22Rv1 (cell line): ENCODE measurements at regions not wholly inside any gene's neighbourhood (a gene's known extent, or its start where the extent isn't known, plus 50 kb on each side); places are given as distances from the start of the nearest gene placed in this dataset.

ENCODE experiments used
- H3K27ac ChIP-seq: fragments of 450-650 bp; 2 replicates; pipeline ENCODE4 v1.5.1; 2017
- CTCF ChIP-seq: fragments of 450-650 bp; IDR thresholded peaks from 2 replicates; pipeline ENCODE4 v1.5.1; 2017; ENCODE audit warnings: mild to moderate bottlenecking
- ZFX ChIP-seq: fragments of 450-650 bp; IDR thresholded peaks from 2 replicates; pipeline ENCODE4 v1.6.1; 2017; ENCODE audit warnings: antibody characterized with exemption, borderline replicate concordance

DNA sequence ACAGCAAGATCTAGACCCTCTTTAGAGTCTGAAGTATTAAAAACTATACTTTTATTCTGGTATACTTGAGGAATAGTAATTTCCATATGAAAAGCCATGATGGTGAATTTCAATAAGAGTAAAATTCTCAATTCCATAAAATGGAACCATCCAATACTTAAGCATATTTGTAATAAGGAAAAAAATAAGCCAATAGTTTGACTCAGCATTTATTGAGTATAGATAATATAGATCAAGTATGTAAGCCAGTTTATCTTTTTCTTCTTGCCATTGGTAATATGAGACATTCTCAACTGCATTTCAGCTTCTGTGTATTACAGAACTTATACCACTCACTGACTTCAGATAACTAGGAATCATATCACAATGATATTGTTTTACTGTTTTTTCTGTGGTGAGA lies 361.0 kb downstream of the SLCO4C1 start:
- H3K27ac ChIP-seq, result no peak overlapping the region
- no peak for TF ChIP-seq ZFX
- TF ChIP-seq CTCF, result no peak

GRCh38 chr5:101932599-101932998 lies 363.5 kb downstream of the SLCO4C1 start:
- no peak for TF ChIP-seq CTCF
- no peak for TF ChIP-seq ZFX

GRCh38 chr5:101929628-101930027 lies 366.5 kb downstream of the SLCO4C1 start:
- no peak overlapping the region for H3K27ac ChIP-seq
- TF ChIP-seq CTCF (no peak), ZFX (no peak)

More at GRCh38 chr5:101932599-101932998, 363.5 kb downstream of the SLCO4C1 start:
- H3K27ac ChIP-seq, result no peak overlapping the region

GRCh38 chr5:101917166-101917565 lies 378.9 kb downstream of the SLCO4C1 start:
- TF ChIP-seq CTCF (no peak), ZFX (no peak)
- no peak overlapping the region for H3K27ac ChIP-seq

DNA sequence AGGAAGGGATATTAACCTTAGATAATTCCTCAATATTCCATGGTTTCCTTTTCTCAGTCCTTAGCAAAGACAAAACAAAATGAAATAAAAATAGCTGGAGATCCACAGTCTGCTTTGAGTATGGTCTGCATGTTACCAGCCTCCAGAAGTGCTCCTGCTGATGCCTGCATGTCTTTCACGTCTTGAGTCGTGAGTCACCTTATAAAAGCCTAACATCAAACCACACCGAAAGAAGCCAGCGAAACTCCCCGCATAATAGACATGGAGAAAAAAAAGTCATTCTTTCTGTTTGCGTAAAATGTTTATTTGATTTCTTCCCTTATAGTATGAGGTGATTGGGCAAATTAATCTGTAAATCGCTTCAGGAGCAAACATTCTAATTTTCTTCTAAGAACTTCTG lies 380.5 kb downstream of the SLCO4C1 start:
- TF ChIP-seq CTCF (no peak), ZFX (no peak)
- no peak overlapping the region for H3K27ac ChIP-seq

DNA sequence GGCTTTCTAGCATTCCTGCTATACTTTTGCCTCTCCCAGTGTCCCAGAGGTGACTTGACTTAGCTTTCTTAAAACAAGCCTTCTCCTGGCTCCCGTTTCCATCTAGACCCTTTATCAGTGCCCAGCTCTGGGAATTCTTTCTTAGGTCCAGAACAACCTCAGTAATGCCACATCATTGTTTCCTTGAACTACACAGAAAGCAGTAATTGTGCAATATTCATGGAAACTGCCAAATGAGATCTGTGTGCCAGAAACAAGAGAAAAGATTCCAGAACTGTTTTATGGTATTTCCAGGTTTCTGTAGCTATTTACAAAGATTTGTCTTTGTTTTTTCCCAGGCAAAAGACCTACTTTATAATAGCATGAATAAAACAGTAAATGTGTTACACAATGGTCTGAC lies 391.3 kb downstream of the SLCO4C1 start:
- TF ChIP-seq ZFX (no peak), CTCF (no peak)
- no peak overlapping the region for H3K27ac ChIP-seq

- TF ChIP-seq ZFX, result no peak
- no peak for TF ChIP-seq CTCF
- no peak overlapping the region for H3K27ac ChIP-seq
Observed at GRCh38 chr5:101897914-101898313, 398.2 kb downstream of the SLCO4C1 start.
